ENCODE measurements at regions not wholly inside any gene's neighbourhood (a gene's known extent, or its start where the extent isn't known, plus 50 kb on each side); places are given as distances from the start of the nearest gene placed in this dataset.

GRCh38 chr4:152085657-152086056 lies 324.9 kb upstream of the GATB start:
- TF ChIP-seq CTCF (IDR thresholded peaks at IDR 0.05) (no peak), POLR2A (IDR thresholded peaks at IDR 0.05) (no peak)
